Astrocyte of the spinal cord (primary cell): ENCODE measurements at regions not wholly inside any gene's neighbourhood (a gene's known extent, or its start where the extent isn't known, plus 50 kb on each side); places are given as distances from the start of the nearest gene placed in this dataset.

Experiments used
- DNase-seq: peaks from one replicate; pipeline ENCODE4 v3.0.0; 2011; ENCODE audit warnings: low read depth, low spot score
- H3K4me3 ChIP-seq: 2 replicates; pipeline ENCODE4 v1.5.1; 2011; ENCODE audit warnings: low read depth, mild to moderate bottlenecking, low read length, moderate library complexity
- in situ Hi-C: cut with HindIII; loops from 2 replicates; pipeline ENCODE4 v1.10.0; 2017; ENCODE audit warnings: low sequenced_read_pairs
- TF ChIP-seq, protein P1 (sequence below): IDR thresholded peaks from 2 replicates; pipeline ENCODE4 v1.5.1; 2012; ENCODE audit warnings: low read depth, mild to moderate bottlenecking, low read length, inconsistent platforms

DNA sequence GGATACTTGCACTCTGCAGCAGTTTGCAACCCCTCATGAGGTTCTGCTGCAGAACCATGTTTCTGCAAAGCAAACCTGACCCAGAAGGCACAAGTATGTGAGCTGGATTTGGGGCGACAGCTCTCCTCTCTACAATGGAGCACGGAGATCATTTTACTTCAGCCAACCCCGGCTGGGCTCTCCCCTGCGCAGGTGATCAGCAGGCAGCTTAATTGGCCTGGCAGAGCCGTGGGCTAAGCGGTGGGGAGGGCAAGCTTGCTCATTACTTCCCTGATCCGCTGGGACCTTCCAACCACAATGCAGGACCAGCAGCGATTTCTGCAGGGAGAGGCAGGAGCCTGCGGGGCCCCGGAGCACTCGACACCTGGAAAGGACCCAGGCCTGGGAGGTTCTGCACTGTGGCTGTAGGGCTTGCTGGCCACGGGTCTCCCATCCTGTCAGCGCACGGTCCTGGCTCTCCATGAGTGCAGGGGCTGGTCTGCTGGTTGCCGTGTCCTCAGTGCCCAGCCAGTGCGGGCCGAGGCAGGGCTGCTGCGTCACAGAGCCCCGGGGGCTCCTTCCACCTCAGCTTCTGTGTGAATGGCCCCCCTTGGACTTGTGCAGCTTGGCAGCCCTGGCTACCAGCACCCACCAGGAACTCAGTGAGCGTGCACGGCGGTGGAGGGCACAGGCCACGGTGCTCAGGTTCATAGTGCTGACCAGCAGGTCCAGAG, 51.8 kb upstream of the RAPGEF1 start:
- in situ Hi-C loops, result loop anchor here (10.0 kb wide), 1 partner anchor 83 kb away; no protein-coding TSS in a partner anchor
- no peak for DNase-seq
- TF ChIP-seq, protein P1, sequence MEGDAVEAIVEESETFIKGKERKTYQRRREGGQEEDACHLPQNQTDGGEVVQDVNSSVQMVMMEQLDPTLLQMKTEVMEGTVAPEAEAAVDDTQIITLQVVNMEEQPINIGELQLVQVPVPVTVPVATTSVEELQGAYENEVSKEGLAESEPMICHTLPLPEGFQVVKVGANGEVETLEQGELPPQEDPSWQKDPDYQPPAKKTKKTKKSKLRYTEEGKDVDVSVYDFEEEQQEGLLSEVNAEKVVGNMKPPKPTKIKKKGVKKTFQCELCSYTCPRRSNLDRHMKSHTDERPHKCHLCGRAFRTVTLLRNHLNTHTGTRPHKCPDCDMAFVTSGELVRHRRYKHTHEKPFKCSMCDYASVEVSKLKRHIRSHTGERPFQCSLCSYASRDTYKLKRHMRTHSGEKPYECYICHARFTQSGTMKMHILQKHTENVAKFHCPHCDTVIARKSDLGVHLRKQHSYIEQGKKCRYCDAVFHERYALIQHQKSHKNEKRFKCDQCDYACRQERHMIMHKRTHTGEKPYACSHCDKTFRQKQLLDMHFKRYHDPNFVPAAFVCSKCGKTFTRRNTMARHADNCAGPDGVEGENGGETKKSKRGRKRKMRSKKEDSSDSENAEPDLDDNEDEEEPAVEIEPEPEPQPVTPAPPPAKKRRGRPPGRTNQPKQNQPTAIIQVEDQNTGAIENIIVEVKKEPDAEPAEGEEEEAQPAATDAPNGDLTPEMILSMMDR, result no peak
- no peak overlapping the region for H3K4me3 ChIP-seq
